PC-3 (cell line): ENCODE measurements at regions not wholly inside any gene's neighbourhood (a gene's known extent, or its start where the extent isn't known, plus 50 kb on each side); places are given as distances from the start of the nearest gene placed in this dataset.

ENCODE experiments used
- ATAC-seq: fragments of 200-7000 bp; cut with Tn5 transposase; 2 replicates; pipeline ENCODE4 v1.9.1; 2020; ENCODE audit warnings: mild to moderate bottlenecking, moderate library complexity
- BruUV-seq: library from RNA; stranded (reverse); fragments of 400-500 nt; replicated peaks from 2 replicates; lab custom pipeline; 2021; lab: Mats Ljungman, UMichigan
- CTCF ChIA-PET: fragments of 300-600 bp; sonication (Branson Sonifier 250); formaldehyde crosslinking; loops from one replicate; lab custom pipeline; 2022; ENCODE audit warnings: antibody characterized with exemption; lab: Charles Lee
- POLR2A ChIA-PET: fragments of 300-600 bp; sonication (Branson Sonifier 250); formaldehyde crosslinking; loops from one replicate; lab custom pipeline; 2022; ENCODE audit warnings: antibody characterized with exemption; ENCODE audit not compliant: unreplicated experiment; lab: Charles Lee
- DNase-seq: peaks from one replicate; pipeline ENCODE4 v3.0.0-alpha.2; 2015
- H2AFZ ChIP-seq: fragments of 300-600 bp; sonication (generic); 2 replicates; pipeline ENCODE4 v1.6.0; 2016; ENCODE audit warnings: antibody characterized with exemption, low read length
- H3F3A ChIP-seq: fragments of 300-600 bp; sonication (generic); one replicate; pipeline ENCODE4 v1.6.0; 2017; ENCODE audit warnings: antibody characterized with exemption, low read length, control low read depth, mild to moderate bottlenecking; ENCODE audit not compliant: unreplicated experiment
- H3K27ac ChIP-seq: fragments of 300-600 bp; sonication (generic); 2 replicates; pipeline ENCODE4 v1.5.1; 2016; ENCODE audit warnings: mild to moderate bottlenecking, low read length
- H3K27me3 ChIP-seq: fragments of 300-600 bp; sonication (generic); 2 replicates; pipeline ENCODE4 v1.6.1; 2016; ENCODE audit warnings: low read length, mixed read lengths
- H3K36me3 ChIP-seq: fragments of 300-600 bp; sonication (generic); 2 replicates; pipeline ENCODE4 v1.6.1; 2016; ENCODE audit warnings: low read depth, mixed run types, low read length, mixed read lengths
- H3K4me1 ChIP-seq: fragments of 300-600 bp; sonication (generic); 2 replicates; pipeline ENCODE4 v1.5.1; 2016; ENCODE audit warnings: low read length; ENCODE audit not compliant: insufficient read depth
- H3K4me2 ChIP-seq: fragments of 300-600 bp; sonication (generic); 2 replicates; pipeline ENCODE4 v1.6.0; 2016; ENCODE audit warnings: low read length
- H3K4me3 ChIP-seq: fragments of 300-600 bp; sonication (generic); 2 replicates; pipeline ENCODE4 v1.5.1; 2016; ENCODE audit warnings: mild to moderate bottlenecking, low read length, mixed read lengths
- H3K79me2 ChIP-seq: fragments of 300-600 bp; sonication (generic); 2 replicates; pipeline ENCODE4 v1.6.1; 2017; ENCODE audit warnings: low read length, mixed read lengths
- H3K9ac ChIP-seq: fragments of 300-600 bp; sonication (generic); 2 replicates; pipeline ENCODE4 v1.6.0; 2016; ENCODE audit warnings: mild to moderate bottlenecking, low read length
- H3K9me2 ChIP-seq: fragments of 300-600 bp; sonication (generic); replicated peaks from 2 replicates; pipeline ENCODE4 v1.6.1; 2016; ENCODE audit warnings: mixed run types, low read length, mixed read lengths
- H3K9me3 ChIP-seq: fragments of 300-600 bp; sonication (generic); 2 replicates; pipeline ENCODE4 v1.6.1; 2016; ENCODE audit warnings: low read length, mixed read lengths
- H4K20me1 ChIP-seq: fragments of 300-600 bp; sonication (generic); 2 replicates; pipeline ENCODE4 v1.6.1; 2016; ENCODE audit warnings: low read length, mixed read lengths
- EZH2 ChIP-seq: fragments of 300-600 bp; sonication (generic); IDR thresholded peaks from one replicate; pipeline ENCODE4 v1.6.1; 2017; ENCODE audit warnings: antibody characterized with exemption, mild to moderate bottlenecking, low read length; ENCODE audit not compliant: unreplicated experiment
- EZH2phosphoT487 ChIP-seq: fragments of 300-600 bp; sonication (generic); IDR thresholded peaks from 2 replicates; pipeline ENCODE4 v1.6.1; 2018; ENCODE audit warnings: mild to moderate bottlenecking, antibody characterized with exemption, low read length, borderline replicate concordance
- intact Hi-C: fragments of 100-400 bp; cut with micrococcal nuclease; formaldehyde crosslinking; loops from 2 replicates; pipeline ENCODE4 v1.9.0; 2023
- TF ChIP-seq, protein P1 (sequence below): fragments of 300-600 bp; sonication (generic); conservative IDR thresholded peaks from 2 replicates; pipeline ENCODE4 v1.5.1; 2017; ENCODE audit warnings: antibody characterized with exemption, low read depth, mild to moderate bottlenecking, low read length

DNA sequence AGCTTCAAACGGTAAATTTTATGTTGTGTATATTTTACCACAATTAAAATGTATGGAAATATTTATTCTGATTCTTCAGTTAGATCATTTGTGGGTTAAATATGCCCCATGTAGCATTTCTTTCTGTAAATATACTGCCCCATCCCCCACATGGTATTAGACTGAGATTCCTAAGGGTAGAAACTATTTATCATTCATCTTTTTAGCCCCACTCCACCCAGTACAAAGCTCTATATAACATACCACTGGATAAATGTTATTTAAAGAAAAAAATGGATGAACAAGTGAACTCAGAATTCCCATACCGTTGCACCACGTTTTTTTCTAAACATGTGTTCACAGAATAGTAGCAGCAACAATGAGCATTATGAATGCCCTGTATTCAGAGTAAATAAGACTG, 234.0 kb upstream of the IRF2BP2 start:
- H3K4me2 ChIP-seq: no peak overlapping the region
- ATAC-seq: no peak
- no peaks in the 10 kb centered on the region for H3K9me2 ChIP-seq
- H3K4me1 ChIP-seq: peaks cover 8% of the 10 kb centered on the region
- H3K36me3 ChIP-seq: no peaks in the 10 kb centered on the region
- POLR2A ChIA-PET: no interaction called here
- CTCF ChIA-PET: interaction anchor here (0.6 kb wide), 1 partner anchor 344 kb away, joined by 3 read pairs; no protein-coding TSS in a partner anchor
- no TSS peak for BruUV-seq
- no peaks in the 10 kb centered on the region for H3F3A ChIP-seq
- no peaks in the 10 kb centered on the region for H4K20me1 ChIP-seq
- no peak overlapping the region for H2AFZ ChIP-seq
- TF ChIP-seq, protein P1, sequence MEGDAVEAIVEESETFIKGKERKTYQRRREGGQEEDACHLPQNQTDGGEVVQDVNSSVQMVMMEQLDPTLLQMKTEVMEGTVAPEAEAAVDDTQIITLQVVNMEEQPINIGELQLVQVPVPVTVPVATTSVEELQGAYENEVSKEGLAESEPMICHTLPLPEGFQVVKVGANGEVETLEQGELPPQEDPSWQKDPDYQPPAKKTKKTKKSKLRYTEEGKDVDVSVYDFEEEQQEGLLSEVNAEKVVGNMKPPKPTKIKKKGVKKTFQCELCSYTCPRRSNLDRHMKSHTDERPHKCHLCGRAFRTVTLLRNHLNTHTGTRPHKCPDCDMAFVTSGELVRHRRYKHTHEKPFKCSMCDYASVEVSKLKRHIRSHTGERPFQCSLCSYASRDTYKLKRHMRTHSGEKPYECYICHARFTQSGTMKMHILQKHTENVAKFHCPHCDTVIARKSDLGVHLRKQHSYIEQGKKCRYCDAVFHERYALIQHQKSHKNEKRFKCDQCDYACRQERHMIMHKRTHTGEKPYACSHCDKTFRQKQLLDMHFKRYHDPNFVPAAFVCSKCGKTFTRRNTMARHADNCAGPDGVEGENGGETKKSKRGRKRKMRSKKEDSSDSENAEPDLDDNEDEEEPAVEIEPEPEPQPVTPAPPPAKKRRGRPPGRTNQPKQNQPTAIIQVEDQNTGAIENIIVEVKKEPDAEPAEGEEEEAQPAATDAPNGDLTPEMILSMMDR: no peak
- no peak for TF ChIP-seq EZH2
- no peak for TF ChIP-seq EZH2phosphoT487
- no peaks in the 10 kb centered on the region for H3K27me3 ChIP-seq
- no peak overlapping the region for H3K27ac ChIP-seq
- intact Hi-C loops: no loop called here
- H3K9ac ChIP-seq: no peak overlapping the region
- no peak overlapping the region for H3K4me3 ChIP-seq
- DNase-seq: no peak
- no peaks in the 10 kb centered on the region for H3K79me2 ChIP-seq
- H3K9me3 ChIP-seq: no peaks in the 10 kb centered on the region

DNA sequence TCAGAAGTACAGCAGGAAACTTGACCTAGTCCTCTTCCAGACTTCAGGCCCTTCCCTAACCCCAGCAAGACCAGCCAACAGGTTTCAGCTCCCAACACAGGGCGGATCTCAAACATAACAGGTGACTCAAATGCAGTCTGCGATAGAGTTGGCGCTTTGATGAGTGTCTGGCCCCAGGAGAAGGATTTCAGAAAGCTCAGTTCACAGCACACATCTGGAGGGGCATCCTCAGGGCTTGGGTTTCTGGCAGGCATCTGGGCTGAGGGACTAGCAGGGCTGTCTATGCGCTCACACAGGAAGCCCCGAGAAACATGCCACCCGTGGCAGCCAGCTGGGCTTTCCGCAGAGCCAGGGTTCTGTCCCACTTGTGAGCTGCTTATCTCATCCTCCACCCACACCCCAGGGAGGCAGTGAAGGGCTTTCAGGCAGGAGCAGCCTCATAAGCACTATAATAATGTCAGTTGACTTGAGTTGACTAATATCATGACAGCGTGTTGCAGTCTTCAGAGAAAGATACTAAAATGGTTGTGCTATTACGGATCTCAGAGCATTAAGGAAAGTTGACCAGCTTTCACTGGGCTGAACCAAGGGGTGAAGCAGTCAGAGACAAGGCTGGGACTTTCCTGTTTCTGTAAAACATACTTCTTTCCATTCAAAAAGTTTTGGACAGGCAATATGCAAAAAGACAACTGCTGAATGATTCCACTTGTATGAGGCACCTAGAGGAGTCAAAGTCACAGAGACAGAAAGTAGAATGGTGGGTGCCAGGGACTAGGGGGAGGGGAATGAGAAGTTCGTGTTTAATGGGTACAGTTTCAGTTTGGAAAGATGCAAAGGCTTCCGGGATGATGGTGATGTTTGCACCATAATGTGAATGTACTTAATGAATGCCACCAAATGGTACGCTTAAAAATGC, 233.0 kb upstream of the IRF2BP2 start:
- H4K20me1 ChIP-seq: no peaks in the 10 kb centered on the region
- no peak overlapping the region for H3K4me2 ChIP-seq
- H2AFZ ChIP-seq: no peak overlapping the region
- H3K9ac ChIP-seq: no peak overlapping the region
- H3K36me3 ChIP-seq: no peaks in the 10 kb centered on the region
- POLR2A ChIA-PET: no interaction called here
- H3F3A ChIP-seq: no peaks in the 10 kb centered on the region
- BruUV-seq: no TSS peak
- no peaks in the 10 kb centered on the region for H3K9me2 ChIP-seq
- H3K79me2 ChIP-seq: no peaks in the 10 kb centered on the region
- no peak overlapping the region for H3K27ac ChIP-seq
- no peak for DNase-seq
- no peaks in the 10 kb centered on the region for H3K9me3 ChIP-seq
- ATAC-seq: no peak
- H3K27me3 ChIP-seq: no peaks in the 10 kb centered on the region
- H3K4me1 ChIP-seq: no peaks in the 10 kb centered on the region; the same call in 1 of the 2 replicates
- CTCF ChIA-PET: no interaction called here
- intact Hi-C loops: no loop called here
- TF ChIP-seq, protein P1: no peak
- TF ChIP-seq EZH2phosphoT487 (no peak), EZH2 (no peak)
- no peak overlapping the region for H3K4me3 ChIP-seq

DNA sequence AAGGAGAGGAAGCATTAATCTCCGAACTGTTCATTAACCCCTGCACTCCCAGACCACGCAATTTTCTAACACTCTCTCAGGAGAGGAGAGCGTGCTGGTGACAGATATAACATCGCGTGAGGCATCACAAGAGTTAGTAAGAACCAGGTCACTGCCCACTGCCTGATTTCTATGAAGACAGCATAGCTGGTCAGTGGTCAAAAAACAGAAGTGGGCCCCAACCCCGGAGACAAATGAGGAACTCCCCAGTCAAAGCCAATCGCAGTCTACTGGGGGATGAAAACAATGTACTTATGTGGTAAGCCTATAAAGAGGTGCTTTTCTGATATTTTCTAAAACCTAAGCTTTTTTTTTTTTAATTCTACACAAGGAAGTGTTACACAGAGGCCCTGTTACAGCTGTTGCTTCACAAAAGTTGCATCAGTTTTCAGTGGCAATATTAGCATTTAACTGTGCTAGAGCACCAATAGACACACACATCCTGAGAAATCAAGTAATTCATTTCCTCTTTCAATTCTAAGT, 231.8 kb upstream of the IRF2BP2 start:
- ATAC-seq (no peak), DNase-seq (no peak)
- Histone ChIP-seq H3K36me3 (no peaks in the 10 kb centered on the region), H3K9me2 (no peaks in the 10 kb centered on the region), H3F3A (no peaks in the 10 kb centered on the region), H3K9ac (no peak overlapping the region), H2AFZ (no peak overlapping the region), H3K4me2 (no peak overlapping the region), H3K27me3 (no peaks in the 10 kb centered on the region), H3K79me2 (no peaks in the 10 kb centered on the region), H3K9me3 (no peaks in the 10 kb centered on the region), H3K27ac (no peak overlapping the region), H3K4me1 (no peaks in the 10 kb centered on the region; the same call in 1 of the 2 replicates), H4K20me1 (no peaks in the 10 kb centered on the region), H3K4me3 (no peak overlapping the region)
- ChIA-PET POLR2A (no interaction called here), CTCF (no interaction called here)
- no peak for TF ChIP-seq EZH2
- no peak for TF ChIP-seq EZH2phosphoT487
- TF ChIP-seq, protein P1: no peak
- intact Hi-C loops: no loop called here
- BruUV-seq: no TSS peak
